ENCODE measurements at regions not wholly inside any gene's neighbourhood (a gene's known extent, or its start where the extent isn't known, plus 50 kb on each side); places are given as distances from the start of the nearest gene placed in this dataset.

DNA sequence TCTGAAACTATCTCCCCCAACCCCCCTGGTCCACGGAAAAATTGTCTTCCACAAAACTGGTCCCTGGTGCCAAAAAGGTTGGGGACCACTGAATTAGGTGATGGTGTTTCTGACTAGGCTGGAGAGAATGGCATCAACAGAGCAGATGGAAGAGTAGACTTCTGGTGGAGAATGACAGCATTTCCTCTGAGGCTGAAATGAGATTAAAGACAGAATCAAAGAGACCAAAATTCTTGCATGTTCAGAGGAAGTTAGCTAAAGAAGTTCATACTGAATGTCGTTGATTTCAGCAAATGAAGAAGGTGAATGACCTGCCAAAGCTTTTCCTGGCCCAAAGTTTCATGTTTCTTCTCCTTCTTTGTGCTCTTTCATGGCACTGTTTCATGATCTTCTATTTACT, 188.2 kb upstream of the RUNX1 start:
- no peak for TF ChIP-seq POLR2A (IDR thresholded peaks at IDR 0.05)
- TF ChIP-seq, protein P1, sequence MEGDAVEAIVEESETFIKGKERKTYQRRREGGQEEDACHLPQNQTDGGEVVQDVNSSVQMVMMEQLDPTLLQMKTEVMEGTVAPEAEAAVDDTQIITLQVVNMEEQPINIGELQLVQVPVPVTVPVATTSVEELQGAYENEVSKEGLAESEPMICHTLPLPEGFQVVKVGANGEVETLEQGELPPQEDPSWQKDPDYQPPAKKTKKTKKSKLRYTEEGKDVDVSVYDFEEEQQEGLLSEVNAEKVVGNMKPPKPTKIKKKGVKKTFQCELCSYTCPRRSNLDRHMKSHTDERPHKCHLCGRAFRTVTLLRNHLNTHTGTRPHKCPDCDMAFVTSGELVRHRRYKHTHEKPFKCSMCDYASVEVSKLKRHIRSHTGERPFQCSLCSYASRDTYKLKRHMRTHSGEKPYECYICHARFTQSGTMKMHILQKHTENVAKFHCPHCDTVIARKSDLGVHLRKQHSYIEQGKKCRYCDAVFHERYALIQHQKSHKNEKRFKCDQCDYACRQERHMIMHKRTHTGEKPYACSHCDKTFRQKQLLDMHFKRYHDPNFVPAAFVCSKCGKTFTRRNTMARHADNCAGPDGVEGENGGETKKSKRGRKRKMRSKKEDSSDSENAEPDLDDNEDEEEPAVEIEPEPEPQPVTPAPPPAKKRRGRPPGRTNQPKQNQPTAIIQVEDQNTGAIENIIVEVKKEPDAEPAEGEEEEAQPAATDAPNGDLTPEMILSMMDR (IDR thresholded peaks at IDR 0.05): no peak

Data from adrenal gland (tissue), 5 donors.